Endodermal cell (in vitro differentiated cells): ENCODE measurements at regions not wholly inside any gene's neighbourhood (a gene's known extent, or its start where the extent isn't known, plus 50 kb on each side); places are given as distances from the start of the nearest gene placed in this dataset.

Experiments used
- DNase-seq: peaks from one replicate; pipeline ENCODE4 v3.0.0-alpha.2; 2017
- H3K27ac ChIP-seq: 2 replicates; pipeline ENCODE4 v1.5.1; 2013; ENCODE audit warnings: mild to moderate bottlenecking, low read depth, low read length, moderate library complexity
- H3K27me3 ChIP-seq: 2 replicates; pipeline ENCODE4 v1.6.1; 2013; ENCODE audit warnings: mild to moderate bottlenecking, low read length, moderate library complexity; ENCODE audit not compliant: insufficient read depth, control insufficient read depth, poor library complexity, severe bottlenecking
- H3K36me3 ChIP-seq: 2 replicates; pipeline ENCODE4 v1.7.0; 2013; ENCODE audit warnings: mild to moderate bottlenecking, low read length, moderate library complexity; ENCODE audit not compliant: control insufficient read depth, insufficient read depth
- H3K4me1 ChIP-seq: one replicate; pipeline ENCODE4 v1.7.0; 2013; ENCODE audit warnings: low read length; ENCODE audit not compliant: control insufficient read depth, insufficient read depth
- H3K4me3 ChIP-seq: 2 replicates; pipeline ENCODE4 v1.5.1; 2013; ENCODE audit warnings: mild to moderate bottlenecking, low read length, moderate library complexity
- H3K9ac ChIP-seq: 2 replicates; pipeline ENCODE4 v1.6.1; 2013; ENCODE audit warnings: mild to moderate bottlenecking, low read length, moderate library complexity; ENCODE audit not compliant: poor library complexity, severe bottlenecking; ENCODE audit errors: extremely low read depth
- H3K9me3 ChIP-seq: 2 replicates; pipeline ENCODE4 v1.6.1; 2013; ENCODE audit warnings: mild to moderate bottlenecking, low read length, moderate library complexity; ENCODE audit not compliant: control insufficient read depth
- H3K27ac Mint-ChIP-seq: 2 replicates; pipeline ENCODE4 v1.8.0; 2020; ENCODE audit warnings: mixed read lengths
- H3K27me3 Mint-ChIP-seq: 2 replicates; pipeline ENCODE4 v1.8.0; 2021; ENCODE audit warnings: mild to moderate bottlenecking, mixed read lengths; ENCODE audit not compliant: insufficient read depth
- H3K36me3 Mint-ChIP-seq: 2 replicates; pipeline ENCODE4 v1.8.0; 2020; ENCODE audit warnings: low read depth, mixed read lengths
- H3K4me1 Mint-ChIP-seq: 2 replicates; pipeline ENCODE4 v1.8.0; 2020; ENCODE audit warnings: mixed read lengths
- H3K4me3 Mint-ChIP-seq: 2 replicates; pipeline ENCODE4 v1.8.0; 2020; ENCODE audit warnings: mild to moderate bottlenecking, moderate library complexity, mixed read lengths
- H3K9me3 Mint-ChIP-seq: 2 replicates; pipeline ENCODE4 v1.8.0; 2020; ENCODE audit warnings: mild to moderate bottlenecking, mixed read lengths
- CTCF ChIP-seq: fragments of 200-600 bp; sonication (generic); conservative IDR thresholded peaks from 2 replicates; pipeline ENCODE4 v1.5.0; 2021; ENCODE audit warnings: antibody characterized with exemption, mild to moderate bottlenecking
- WGBS, 2 experiments: methylation state at CpG; one replicate each; pipeline versions ENCODE4 v1.1.5 to v1.1.7; 2013; ENCODE audit warnings: missing lambda C conversion rate in 2 of 2, mixed read lengths in 1 of 2; ENCODE audit not compliant: insufficient coverage in 1 of 2, insufficient read length in 1 of 2; 5-methylcytosine and 5-hydroxymethylcytosine counted together

- Mint-ChIP-seq H3K4me1 (peaks cover 2% of the 10 kb centered on the region), H3K36me3 (no peaks in the 10 kb centered on the region), H3K4me3 (no peak overlapping the region), H3K27ac (no peak overlapping the region), H3K9me3 (no peaks in the 10 kb centered on the region), H3K27me3 (no peaks in the 10 kb centered on the region)
- Histone ChIP-seq H3K9me3 (no peaks in the 10 kb centered on the region), H3K4me1 (no peaks in the 10 kb centered on the region), H3K9ac (no peak overlapping the region), H3K36me3 (no peaks in the 10 kb centered on the region), H3K4me3 (no peak overlapping the region), H3K27me3 (no peaks in the 10 kb centered on the region), H3K27ac (no peak overlapping the region)
- DNase-seq, result no peak
- 88 to 91% methylated on average over 1 of the region's 1 CpG for WGBS, 2 experiments
- TF ChIP-seq CTCF, result no peak
Measured at GRCh38 chr1:106952776-106953175, 103.7 kb upstream of the PRMT6 start.

GRCh38 chr1:106954661-106955229, 101.7 kb upstream of the PRMT6 start:
- Mint-ChIP-seq H3K4me3 (no peak overlapping the region), H3K9me3 (no peaks in the 10 kb centered on the region), H3K27ac (no peak overlapping the region), H3K4me1 (peaks cover 5% of the 10 kb centered on the region), H3K36me3 (no peaks in the 10 kb centered on the region), H3K27me3 (no peaks in the 10 kb centered on the region)
- Histone ChIP-seq H3K27ac (no peak overlapping the region), H3K27me3 (no peaks in the 10 kb centered on the region), H3K9ac (no peak overlapping the region), H3K9me3 (no peaks in the 10 kb centered on the region), H3K4me3 (no peak overlapping the region), H3K36me3 (no peaks in the 10 kb centered on the region), H3K4me1 (no peaks in the 10 kb centered on the region)
- no peak for DNase-seq
- no peak for TF ChIP-seq CTCF

- WGBS, 2 experiments, result 100% methylated on average over 1 of the region's 1 CpG; no CpG with 5 or more reads in 1 of the 2 experiments
Measured at GRCh38 chr1:106956721-106957120, 99.8 kb upstream of the PRMT6 start.

More at GRCh38 chr1:106956721-106957120, 99.8 kb upstream of the PRMT6 start:
- DNase-seq, result no peak
- Histone ChIP-seq H3K9ac (no peak overlapping the region), H3K27me3 (no peaks in the 10 kb centered on the region), H3K27ac (no peak overlapping the region), H3K36me3 (no peaks in the 10 kb centered on the region), H3K9me3 (no peaks in the 10 kb centered on the region), H3K4me1 (no peaks in the 10 kb centered on the region), H3K4me3 (no peak overlapping the region)
- no peak overlapping the region for H3K27ac Mint-ChIP-seq
- H3K4me3 Mint-ChIP-seq, result no peak overlapping the region
- TF ChIP-seq CTCF, result no peak
- no peaks in the 10 kb centered on the region for H3K36me3 Mint-ChIP-seq
- peaks cover 5% of the 10 kb centered on the region for H3K4me1 Mint-ChIP-seq
- no peaks in the 10 kb centered on the region for H3K27me3 Mint-ChIP-seq
- no peaks in the 10 kb centered on the region for H3K9me3 Mint-ChIP-seq
